ENCODE measurements at regions not wholly inside any gene's neighbourhood (a gene's known extent, or its start where the extent isn't known, plus 50 kb on each side); places are given as distances from the start of the nearest gene placed in this dataset.

GRCh38 chr2:221689140-221689539, 117.0 kb upstream of the EPHA4 start:
- no peak overlapping the region for H3K27ac ChIP-seq
- H3K27me3 ChIP-seq = no peaks in the 10 kb centered on the region
- H3K4me1 ChIP-seq = no peaks in the 10 kb centered on the region
- no peak for TF ChIP-seq CTCF (IDR thresholded peaks at IDR 0.05)
- no peak for TF ChIP-seq POLR2A (IDR thresholded peaks at IDR 0.05)
- no peaks in the 10 kb centered on the region for H3K9me3 ChIP-seq
- no peak overlapping the region for H3K4me3 ChIP-seq
- intact Hi-C loops (cut with DNase I) = no loop called here
- H3K36me3 ChIP-seq (replicated peaks in 1 of 2; ENCODE audit: insufficient read depth in 1 of 2, low read depth in 2 of 2) = no peaks in the 10 kb centered on the region
- 55 to 71% methylated on average over 7 of the region's 7 CpGs for WGBS, 2 donors
- ATAC-seq = no peak
- no peak for DNase-seq

- H3K4me3 ChIP-seq = no peak overlapping the region
- no peak for TF ChIP-seq CTCF (IDR thresholded peaks at IDR 0.05)
- no peak for TF ChIP-seq POLR2A (IDR thresholded peaks at IDR 0.05)
- no peaks in the 10 kb centered on the region for H3K27me3 ChIP-seq
- DNase-seq (no peak), ATAC-seq (no peak)
- no peaks in the 10 kb centered on the region for H3K9me3 ChIP-seq
- H3K27ac ChIP-seq = no peak overlapping the region
- H3K4me1 ChIP-seq = no peaks in the 10 kb centered on the region
- no peaks in the 10 kb centered on the region for H3K36me3 ChIP-seq (replicated peaks in 1 of 2; ENCODE audit: insufficient read depth in 1 of 2, low read depth in 2 of 2)
- intact Hi-C loops (cut with DNase I) = no loop called here
These were observed 108.4 kb upstream of the EPHA4 start for GRCh38 chr2:221680548-221680947.

GRCh38 chr2:221677688-221678087, 105.6 kb upstream of the EPHA4 start:
- no peaks in the 10 kb centered on the region for H3K27me3 ChIP-seq
- 79 to 88% methylated on average over 1 of the region's 1 CpG for WGBS, 2 donors
- H3K4me3 ChIP-seq = no peak overlapping the region
- no peaks in the 10 kb centered on the region for H3K4me1 ChIP-seq
- H3K36me3 ChIP-seq (replicated peaks in 1 of 2; ENCODE audit: insufficient read depth in 1 of 2, low read depth in 2 of 2) = no peaks in the 10 kb centered on the region
- no peaks in the 10 kb centered on the region for H3K9me3 ChIP-seq
- DNase-seq (no peak), ATAC-seq (no peak)
- H3K27ac ChIP-seq = no peak overlapping the region
- TF ChIP-seq CTCF (IDR thresholded peaks at IDR 0.05) (no peak), POLR2A (IDR thresholded peaks at IDR 0.05) (no peak)
- intact Hi-C loops (cut with DNase I) = no loop called here

- no peaks in the 10 kb centered on the region for H3K4me1 ChIP-seq
- 68 to 79% methylated on average over 6 of the region's 6 CpGs for WGBS, 2 donors
- intact Hi-C loops (cut with DNase I) = no loop called here
These were observed 104.6 kb upstream of the EPHA4 start for GRCh38 chr2:221676566-221677172.

More at GRCh38 chr2:221676566-221677172, 104.6 kb upstream of the EPHA4 start:
- H3K27me3 ChIP-seq = no peaks in the 10 kb centered on the region
- DNase-seq (no peak), ATAC-seq (no peak)
- no peak overlapping the region for H3K4me3 ChIP-seq
- TF ChIP-seq POLR2A (IDR thresholded peaks at IDR 0.05) = no peak
- TF ChIP-seq CTCF (IDR thresholded peaks at IDR 0.05) = no peak
- H3K27ac ChIP-seq = no peak overlapping the region
- H3K9me3 ChIP-seq = no peaks in the 10 kb centered on the region
- H3K36me3 ChIP-seq (replicated peaks in 1 of 2; ENCODE audit: insufficient read depth in 1 of 2, low read depth in 2 of 2) = no peaks in the 10 kb centered on the region
